HG03571 (cell line): ENCODE measurements at regions not wholly inside any gene's neighbourhood (a gene's known extent, or its start where the extent isn't known, plus 50 kb on each side); places are given as distances from the start of the nearest gene placed in this dataset.
"Not testable (repeated sequence)": the region's sequence is repeated elsewhere in the genome, so short reads cannot be mapped to it uniquely, and the experiment has no call there.

Experiments used
- ATAC-seq: cut with Tn5 transposase; IDR thresholded peaks from one replicate; pipeline ENCODE4 v1.9.1; 2021; ENCODE audit not compliant: unreplicated experiment

DNA sequence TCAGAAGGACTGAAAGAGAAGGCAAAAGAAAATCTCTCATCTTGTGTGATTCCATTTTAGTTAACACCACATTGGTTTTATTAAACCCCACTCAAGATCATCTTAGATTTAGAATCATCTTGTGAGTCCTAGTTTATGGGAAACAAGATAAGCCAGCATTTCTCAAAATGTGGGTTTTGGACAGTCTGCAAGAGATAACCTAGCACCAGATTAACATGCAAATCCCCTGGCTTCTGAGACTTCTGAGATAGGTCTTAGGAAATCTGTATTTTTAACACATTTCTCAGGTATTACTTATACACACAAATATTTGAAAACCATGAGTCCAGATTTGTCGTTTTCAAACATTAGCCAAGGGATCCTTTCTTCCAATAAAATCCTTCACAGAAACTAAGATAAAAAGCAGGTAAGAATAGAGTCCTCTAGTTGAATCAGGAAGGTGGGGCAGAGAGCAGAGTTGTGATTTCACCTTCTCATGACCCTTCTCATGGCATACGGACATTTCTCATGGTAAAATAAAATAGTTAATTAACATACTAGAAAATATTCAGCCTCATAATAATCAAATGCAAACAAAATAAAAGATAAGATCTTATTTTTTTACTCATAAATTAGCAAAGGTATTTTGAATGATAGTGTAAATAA lies 287.2 kb upstream of the FN1 start:
- ATAC-seq, result no peak

DNA sequence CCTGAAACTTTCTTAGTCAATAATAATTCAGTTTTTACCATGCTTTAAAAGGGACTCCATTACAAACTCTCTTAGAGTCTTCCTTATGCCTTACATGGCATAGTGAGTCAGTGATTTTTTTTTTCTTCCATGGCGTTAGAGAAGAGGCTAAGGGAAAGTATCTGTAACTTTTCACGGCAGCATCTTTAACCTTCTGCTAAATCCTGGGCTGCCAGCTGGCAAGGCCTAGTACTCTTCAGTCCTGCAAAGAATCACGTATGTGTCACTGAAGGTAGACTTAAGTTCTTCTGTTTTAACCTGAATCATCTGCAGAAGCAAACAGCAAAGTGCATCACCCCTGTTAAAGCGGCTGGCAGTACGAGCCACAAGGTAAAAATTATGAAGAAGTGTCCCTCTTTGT lies 286.3 kb upstream of the FN1 start:
- no peak for ATAC-seq

DNA sequence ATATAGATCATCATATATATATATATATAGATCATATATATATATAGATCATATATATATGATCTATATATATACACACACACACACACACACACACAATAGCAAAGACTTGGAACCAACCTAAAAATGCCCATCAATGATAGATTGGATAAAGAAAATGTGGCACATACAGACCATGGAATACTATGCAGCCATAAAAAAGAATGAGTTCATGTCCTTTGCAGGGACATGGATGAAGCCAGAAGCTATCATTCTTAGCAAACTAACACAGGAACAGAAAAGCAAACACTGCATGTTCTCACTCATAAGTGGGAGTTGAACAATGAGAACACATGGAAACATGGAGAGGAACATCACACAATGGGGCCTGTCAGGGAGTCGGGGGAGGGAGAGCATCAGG lies 285.6 kb upstream of the FN1 start:
- ATAC-seq, result not testable (repeated sequence)

DNA sequence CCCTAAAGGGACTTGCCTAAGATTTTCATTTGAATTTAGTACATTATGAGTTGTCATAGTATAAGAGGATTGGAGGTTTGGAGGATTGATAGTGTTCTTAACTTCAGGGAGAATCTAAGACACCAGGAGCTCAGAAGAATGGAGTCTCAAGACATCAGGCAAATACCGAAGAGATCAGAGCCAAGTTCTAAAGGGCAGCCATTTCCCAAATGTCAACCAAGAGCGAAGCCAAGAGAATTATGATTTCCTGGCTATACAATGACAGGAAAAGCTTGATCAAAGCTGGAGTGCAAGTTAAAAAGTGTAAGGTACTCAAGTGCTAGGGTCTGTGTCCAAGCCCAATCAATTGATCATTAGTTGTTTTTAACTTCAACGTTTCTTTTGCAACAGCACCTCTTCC lies 283.0 kb upstream of the FN1 start:
- ATAC-seq, result no peak

DNA sequence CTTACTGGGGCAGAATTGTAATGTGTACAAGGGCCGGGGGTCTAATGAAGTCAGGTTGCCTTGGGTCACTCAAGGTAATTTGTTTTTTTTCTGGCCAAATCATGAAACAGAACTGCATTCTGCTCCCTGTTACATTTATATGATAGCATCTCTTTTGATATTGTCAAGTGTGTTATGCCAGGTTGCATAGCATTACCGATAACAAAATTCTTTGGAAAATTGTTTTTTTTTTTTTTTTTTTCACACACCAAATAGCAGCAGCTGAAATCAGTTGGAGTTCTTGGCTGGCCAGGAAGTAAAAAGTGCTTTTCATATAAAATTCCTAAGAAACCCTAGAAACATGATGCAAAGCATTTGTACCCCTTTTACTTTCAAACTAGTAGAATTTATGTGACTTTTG lies 282.6 kb upstream of the FN1 start:
- ATAC-seq, result no peak

DNA sequence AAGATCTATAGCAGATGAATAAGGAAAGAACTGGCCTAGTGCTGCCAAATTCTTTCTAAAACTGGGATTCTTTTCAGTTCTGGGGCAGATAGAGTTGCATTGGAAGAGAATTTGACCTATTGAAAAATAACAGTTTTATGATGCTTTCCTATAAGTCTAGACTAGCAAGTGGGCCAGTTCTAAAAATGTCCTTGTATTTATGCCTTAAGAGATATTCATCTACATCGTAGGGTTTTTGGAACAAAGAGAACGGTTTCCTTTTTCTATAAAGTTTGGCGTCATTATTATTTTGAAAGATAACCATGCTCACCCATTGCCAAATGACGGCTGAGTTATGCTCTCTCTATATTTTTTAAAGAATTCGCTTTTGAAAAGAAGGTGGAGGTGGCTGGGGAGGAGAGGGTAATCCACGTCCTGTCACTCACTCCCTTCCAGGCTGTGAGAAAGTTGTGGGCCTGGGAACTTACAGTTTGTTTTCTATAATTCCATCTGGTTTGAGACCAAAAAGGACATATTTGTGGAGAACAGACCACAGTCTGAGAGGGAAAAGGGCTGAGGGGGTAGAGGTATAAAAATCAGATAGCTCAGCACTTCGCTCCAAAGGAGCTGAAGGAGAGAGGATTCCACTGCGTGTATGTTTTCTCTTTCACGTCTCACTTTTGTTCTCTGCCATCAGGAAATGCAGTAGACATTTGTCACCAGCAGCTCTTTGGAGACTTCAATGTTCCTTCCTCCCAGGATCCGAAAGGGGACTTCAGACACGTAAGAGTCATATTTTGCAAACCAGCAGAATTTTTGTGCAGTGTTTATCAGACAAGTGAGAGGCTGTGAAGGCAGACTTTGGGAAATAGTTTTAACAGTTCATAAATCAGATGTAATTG lies 281.9 kb upstream of the FN1 start:
- ATAC-seq, result no peak

DNA sequence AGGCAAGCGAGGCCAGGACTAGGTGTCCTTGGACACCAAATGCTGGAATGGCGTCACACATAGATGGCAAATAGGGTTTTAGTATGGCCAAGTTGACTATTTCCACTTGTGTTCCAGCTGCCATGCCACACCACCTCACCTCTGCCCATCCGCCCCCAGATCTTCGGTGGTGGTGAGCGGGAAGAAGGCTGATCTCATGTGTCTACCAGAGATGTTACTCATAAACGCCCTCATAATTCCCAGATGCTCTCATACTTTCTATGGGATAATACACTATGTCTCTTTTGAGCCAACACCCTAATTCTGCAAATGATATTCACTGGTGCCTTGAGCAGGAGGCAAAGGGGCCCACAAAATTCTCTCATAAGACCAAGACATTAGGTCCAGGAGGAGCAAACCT lies 281.1 kb upstream of the FN1 start:
- no peak for ATAC-seq

DNA sequence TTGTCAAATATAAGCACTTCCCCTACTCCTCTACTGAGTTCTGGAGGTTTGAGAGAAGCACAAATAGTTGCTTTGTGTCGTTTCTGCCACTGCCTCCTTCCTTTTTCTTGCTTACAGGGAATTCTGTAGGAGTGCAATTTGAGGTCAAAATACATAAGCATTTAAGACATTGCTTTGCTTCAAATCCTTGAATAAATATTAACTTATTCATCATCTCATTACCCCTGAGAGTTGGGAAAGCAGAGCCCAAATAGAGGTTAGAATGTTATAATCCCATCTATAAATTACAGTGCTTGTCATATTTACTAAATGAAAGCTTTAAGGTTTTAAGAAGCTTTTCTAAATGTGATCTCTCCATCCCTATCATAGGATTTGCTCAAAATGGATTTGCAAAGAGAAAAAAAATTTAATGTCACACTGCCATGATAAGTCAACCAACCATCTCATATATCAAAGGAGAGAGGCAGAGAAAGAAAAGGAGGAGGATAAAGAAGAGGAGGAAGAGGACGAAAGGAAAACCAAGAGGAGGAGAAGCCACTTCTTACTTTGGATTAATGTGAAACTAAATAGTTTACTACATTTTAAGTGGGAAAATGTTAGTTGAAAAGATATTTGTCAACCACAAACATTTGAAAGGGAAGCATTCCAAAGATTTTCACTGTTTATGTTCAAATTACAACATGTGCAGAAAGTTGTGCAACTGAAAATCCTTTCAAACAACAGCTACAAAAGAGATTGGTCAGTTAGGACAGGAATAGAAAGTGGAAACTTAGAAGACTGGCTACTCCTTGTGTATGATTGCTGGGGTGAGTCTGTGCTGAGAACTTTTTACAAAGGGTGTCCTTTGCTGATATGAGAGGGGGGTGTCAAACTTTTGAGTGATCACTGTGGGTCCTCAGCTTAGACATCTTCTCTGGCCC lies 277.3 kb upstream of the FN1 start:
- no peak for ATAC-seq

DNA sequence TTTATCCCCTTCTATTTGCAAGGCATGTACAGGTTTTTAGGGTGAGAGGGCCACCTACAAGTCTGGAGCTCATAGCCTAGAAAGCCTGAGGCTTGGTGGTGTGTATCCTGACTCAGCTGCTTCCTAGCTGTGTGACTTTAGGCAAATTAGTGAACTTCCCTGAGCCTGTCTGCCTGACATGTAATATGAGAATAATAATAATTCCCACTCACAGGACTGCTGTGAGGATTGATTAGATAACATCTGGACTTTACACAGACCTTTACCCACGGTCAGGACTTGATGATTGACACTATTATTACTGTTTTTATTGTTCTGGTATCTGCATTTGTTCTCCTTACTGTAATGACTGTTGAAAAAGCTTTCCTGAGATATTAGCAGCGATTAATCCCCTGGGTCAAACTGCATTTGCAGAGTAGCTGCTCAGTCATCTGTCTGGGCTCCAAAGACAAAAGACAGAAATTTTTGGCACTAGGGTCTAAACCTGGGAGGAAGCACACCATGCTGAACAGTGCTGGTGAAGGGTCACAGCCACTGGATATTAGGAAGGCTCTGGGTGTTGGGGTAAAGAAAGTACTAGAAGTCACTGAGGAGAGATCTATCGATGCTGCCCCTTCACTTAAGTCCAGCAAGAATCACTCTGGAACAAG lies 276.5 kb upstream of the FN1 start:
- no peak for ATAC-seq

DNA sequence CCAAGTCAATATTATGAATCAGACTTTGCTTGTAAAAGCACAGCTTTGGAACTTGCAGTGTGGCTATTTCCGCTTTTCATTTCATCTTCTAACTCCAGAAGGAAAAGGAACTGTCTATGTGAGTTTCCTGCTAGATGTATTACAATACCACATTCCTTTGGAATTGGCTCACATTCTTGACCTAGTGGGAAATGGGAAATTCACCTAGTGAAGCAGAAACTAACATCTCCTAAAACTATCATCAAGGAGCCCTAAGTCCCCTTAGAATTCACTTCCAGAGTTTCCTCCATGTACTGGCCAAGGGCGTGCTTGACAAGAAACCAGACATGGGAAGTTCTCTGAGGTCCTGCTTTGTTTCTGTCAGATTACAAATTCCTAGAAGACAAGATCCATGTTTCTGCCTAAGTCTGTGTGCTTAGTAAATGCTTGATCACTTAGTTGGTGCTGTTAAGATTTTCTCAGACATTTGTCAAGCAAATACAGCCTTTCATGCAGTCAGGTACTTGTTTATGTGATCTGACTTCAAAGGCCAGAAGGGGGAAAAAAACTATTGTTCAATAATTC lies 275.7 kb upstream of the FN1 start:
- no peak for ATAC-seq

DNA sequence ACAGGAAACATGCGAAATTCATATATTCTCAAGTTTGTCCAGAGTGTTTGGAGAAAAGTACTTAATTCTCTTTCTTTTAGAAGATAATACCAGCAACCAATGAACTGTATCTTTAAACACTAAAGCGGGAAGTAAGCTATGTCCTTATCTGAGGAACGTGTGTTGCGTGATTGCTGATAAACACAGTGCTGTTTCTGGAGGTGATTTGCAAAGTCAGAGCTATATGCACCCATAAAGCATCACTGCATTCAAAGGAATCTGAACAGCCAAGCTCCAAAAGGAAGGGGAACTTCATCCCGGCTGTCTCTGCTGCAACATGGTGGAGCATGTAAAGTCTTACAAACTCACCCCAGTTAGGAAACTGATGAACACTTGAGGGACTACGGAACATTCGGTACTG lies 271.7 kb upstream of the FN1 start:
- no peak for ATAC-seq

DNA sequence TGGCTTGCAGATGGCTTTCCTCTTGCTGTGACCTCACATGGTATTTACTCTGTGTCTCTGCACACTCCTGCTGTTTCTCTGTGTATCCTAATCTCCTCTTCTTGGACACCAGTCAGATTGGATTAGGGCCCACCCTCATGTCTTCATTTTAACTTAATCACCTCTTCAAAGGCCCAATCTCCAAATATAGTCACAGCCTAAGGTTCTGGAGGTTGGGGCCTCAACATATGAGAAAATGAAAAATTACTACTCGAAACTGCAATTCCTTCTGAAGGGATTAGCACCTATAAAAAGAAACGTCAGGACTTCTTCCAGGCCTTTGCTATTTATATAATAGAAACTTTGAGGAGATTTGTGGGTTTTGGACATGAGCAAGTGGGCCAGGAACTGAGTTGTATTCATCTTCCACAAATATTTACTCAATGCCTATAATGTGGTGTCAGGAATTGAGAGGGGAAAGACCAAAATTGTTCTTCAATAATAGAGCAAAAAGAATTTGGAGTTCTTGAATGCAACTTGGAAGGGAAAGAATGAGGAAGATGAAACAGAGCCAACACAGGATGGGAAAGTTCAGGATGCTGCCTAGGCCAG lies 270.0 kb upstream of the FN1 start:
- no peak for ATAC-seq

DNA sequence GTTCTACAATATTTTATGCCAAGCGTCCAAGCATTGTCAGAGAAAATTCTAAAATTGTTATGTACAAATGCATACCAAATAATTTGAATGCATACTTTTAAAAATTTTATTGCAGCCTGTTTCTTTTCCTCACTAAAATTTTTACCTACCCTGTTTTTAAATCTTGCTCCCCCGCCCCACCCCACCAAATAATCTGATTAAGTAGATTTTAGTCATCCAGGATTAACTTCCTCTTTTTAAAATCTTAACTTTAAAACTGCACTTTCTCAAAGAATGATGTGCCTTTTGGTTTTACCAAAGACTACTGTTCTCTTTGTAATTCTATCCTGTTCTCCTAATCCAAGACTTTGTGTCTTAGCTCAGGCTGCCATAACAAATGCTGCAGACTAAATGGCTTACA lies 269.4 kb upstream of the FN1 start:
- ATAC-seq, result no peak

DNA sequence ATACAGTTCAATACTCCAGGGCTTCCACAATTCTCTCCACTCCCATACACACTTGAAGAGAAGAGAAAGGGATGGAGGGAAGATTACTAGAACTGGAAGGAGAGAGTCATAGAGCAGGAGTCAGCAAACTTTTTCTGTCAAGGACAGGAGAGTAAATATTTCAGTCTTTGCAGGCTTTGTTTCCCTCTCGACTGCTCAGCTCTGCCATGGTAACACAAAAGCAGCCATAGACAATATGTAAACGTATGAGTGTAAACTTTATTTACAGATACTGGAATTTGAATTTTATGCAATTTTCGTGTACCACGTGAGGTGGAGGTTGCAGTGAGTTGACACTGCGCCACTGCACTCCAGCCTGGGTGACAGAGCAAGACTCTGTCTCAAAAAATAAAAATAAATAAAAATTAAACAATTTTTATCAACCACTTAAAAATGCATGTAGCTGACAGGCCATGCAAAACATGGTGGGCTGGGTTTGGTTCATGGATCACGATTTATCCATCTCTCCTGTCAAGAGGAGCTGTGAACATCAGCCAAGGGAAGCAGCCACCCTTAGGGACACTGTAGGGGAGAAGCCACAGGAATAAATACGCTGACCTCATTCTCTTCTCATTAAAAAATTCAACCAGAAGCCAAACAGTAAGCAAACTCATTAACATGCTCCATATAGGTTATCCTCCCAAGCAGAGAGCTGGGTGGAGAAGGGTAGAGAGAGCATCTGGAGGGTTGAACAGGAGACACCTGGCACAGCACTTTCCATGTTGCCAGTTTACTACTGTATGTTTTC lies 266.4 kb upstream of the FN1 start:
- no peak for ATAC-seq

DNA sequence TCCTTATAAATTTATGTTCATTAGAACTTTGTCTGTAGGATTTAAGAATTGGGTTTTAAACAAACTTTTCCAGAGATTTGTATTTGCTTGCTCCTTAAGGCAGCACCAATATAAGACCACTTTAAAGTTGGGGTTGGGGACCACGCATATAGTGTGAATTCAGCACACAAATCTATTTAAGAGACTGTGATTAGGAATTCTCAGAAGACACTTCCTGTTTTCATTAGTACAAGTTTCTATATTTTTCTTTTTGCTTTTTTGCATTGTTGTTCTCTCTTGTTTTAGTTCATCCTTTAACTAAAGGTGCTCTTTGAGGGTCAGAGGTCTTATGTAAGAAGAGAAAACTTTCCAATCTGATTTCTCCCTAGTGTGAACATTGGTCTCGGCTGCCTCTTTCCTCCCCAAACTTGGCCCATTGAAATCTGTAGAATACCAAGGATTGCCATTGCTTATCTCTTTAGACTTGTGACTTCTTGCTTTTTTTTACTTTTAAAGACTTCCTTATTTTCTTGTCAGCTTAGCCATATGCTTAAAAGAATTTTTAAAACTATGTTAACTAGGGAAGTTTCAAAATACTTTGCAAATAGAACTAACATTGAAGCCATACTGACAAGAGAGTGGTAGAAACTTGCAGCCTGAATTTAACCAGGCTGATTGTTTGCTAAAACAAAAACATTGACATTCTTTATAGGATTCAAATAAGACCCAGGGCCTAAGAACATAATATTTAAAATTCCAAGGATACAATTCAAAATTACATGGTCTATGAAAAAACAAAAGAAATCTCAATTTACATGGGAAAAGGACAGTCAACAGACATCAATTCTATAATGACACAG lies 264.1 kb upstream of the FN1 start:
- no peak for ATAC-seq

DNA sequence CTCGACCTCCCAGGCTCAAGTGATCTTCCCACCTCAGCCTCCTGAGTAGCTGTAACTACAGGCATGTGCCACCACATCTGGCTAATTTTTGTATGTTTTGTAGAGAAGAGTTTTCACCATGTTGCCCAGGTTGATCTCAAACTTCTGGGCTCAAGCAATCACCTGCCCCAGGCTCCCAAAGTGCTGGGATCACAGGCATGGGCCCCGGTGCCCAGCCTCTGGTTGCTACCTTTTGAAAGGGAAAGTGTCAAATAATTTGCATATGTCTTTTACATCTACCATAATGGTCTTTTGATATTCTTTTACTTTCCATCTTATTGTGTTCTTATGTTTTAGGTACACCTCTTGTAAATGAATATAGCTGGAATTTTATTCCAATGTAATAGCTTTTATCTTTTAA lies 263.1 kb upstream of the FN1 start:
- ATAC-seq, result no peak

DNA sequence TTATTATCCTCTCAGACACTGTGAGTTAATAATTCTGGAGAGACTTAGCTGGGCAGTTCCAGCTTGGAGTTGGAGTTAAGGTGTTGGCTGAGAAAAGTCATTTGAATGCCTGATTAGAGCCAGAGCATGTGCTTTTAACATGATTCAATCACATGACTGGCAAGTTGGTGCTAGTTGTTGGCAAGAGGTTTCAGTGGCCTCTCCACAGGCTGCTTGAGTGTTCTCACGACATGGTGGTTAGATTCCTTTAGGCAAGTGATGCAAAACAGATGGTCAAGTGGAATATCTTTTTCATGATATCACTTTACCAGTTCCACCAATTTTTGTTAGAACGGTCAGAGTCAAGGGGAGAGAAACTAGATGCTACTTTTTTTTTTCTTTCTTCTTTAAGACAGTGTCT lies 262.7 kb upstream of the FN1 start:
- ATAC-seq, result no peak

DNA sequence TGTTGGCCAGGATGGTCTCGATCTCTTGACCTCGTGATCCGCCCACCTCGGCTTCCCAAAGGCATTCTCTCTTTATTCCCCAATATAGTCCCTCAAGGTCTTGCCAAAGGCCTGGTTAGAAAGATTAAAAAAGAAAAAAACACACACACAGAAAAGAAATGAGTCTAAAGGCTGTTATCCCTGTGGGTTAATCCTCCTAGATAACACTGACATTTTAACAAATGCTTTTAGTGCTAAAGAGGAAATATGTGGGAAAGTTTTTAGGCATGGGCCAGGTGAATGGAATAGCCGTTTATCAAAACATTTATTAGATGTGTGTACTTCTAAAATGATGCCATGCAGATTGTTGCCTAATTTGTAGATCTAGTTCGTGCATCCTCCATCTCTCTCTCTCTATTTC lies 261.6 kb upstream of the FN1 start:
- ATAC-seq, result no peak

DNA sequence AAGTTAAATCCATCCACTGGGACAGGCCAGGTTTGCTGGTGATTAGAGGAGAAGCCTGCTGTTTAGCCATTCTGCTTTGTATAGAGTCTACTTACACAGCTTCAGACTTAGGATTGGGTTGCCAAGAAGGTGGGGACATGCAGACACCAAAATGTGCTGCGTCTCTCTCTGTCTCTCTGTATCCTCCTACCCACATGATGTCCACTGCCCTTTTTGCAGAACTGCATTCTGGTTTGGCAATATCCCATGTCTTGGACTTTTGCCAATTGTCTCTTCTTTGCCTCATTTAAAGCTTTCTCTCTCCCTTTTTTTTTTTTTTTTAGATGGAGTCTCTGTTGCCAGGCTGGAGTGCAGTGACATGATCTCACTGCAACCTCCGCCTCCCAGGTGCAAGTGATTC lies 261.1 kb upstream of the FN1 start:
- ATAC-seq, result no peak
